ENCODE measurements at regions not wholly inside any gene's neighbourhood (a gene's known extent, or its start where the extent isn't known, plus 50 kb on each side); places are given as distances from the start of the nearest gene placed in this dataset.
A peak's percentile ranks its signal among the peaks of the same experiment; 100 is the strongest.

DNA sequence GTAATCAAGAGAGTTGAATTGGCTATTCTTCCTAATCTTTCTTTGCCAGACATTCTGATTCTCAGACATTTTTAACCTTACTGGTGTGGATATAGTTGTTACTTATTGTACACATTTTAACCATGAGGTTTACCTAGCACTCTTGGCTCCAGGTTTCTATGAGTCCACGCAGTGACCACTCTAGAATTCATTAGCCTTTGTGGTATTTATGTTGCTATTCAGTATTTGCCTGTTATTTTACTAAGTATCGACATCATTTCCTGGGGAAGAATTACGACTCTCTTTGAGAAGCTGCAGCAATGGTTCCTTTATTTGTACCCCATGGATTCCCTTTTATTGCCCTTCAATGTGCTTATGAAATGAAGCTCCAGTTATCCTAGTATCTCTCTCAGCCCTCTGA lies 120.7 kb downstream of the RDH14 start:
- no peaks in the 10 kb centered on the region for H3K36me3 ChIP-seq
- no peaks in the 10 kb centered on the region for H3K9me3 ChIP-seq
- H3K4me3 ChIP-seq: no peak overlapping the region
- TF ChIP-seq POLR2AphosphoS5 (IDR thresholded peaks at IDR 0.05) (no peak), POLR2A (IDR thresholded peaks at IDR 0.05) (no peak)
- TF ChIP-seq, protein P1, sequence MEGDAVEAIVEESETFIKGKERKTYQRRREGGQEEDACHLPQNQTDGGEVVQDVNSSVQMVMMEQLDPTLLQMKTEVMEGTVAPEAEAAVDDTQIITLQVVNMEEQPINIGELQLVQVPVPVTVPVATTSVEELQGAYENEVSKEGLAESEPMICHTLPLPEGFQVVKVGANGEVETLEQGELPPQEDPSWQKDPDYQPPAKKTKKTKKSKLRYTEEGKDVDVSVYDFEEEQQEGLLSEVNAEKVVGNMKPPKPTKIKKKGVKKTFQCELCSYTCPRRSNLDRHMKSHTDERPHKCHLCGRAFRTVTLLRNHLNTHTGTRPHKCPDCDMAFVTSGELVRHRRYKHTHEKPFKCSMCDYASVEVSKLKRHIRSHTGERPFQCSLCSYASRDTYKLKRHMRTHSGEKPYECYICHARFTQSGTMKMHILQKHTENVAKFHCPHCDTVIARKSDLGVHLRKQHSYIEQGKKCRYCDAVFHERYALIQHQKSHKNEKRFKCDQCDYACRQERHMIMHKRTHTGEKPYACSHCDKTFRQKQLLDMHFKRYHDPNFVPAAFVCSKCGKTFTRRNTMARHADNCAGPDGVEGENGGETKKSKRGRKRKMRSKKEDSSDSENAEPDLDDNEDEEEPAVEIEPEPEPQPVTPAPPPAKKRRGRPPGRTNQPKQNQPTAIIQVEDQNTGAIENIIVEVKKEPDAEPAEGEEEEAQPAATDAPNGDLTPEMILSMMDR (IDR thresholded peaks at IDR 0.05 in 8 of 11, conservative IDR thresholded peaks at IDR 0.05 in 3 of 11): no peak
- intact Hi-C loops (cut with DNase I; ENCODE audit: low total_unique reads): no loop called here
- no peaks in the 10 kb centered on the region for H3K4me1 ChIP-seq
- H3K27me3 ChIP-seq (replicated peaks in 1 of 7): peaks cover 0 to 3% (median 0%) of the 10 kb centered on the region in 7 donors
- no peak overlapping the region for H3K27ac ChIP-seq
- 55 to 69% (median 60%) methylated on average over 3 of the region's 3 CpGs for WGBS, 5 donors
- DNase-seq: no peak

DNA sequence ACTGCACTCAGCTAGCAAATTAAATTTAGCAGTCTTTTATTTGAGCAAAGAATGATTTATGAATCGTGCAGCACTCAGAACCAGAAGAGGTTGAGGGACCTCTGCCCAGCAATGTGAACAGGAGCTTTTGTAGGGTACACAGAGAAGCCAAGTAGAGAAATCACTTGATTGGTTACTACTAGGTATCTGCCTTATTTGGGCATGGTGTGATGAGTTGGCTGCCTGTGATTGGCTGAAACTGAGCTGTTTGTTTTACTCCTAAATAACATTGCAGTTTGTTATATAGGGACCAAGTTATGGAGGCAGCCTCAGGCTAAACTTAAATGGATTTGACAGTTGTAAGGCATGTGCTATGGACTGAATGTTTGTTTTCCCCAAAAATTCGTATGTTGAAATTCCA lies 122.5 kb downstream of the RDH14 start:
- intact Hi-C loops (cut with DNase I; ENCODE audit: low total_unique reads): no loop called here
- WGBS, 5 donors: 63 to 80% (median 74%) methylated on average over 2 of the region's 2 CpGs
- Histone ChIP-seq H3K9me3 (no peaks in the 10 kb centered on the region), H3K4me3 (no peak overlapping the region), H3K4me1 (no peaks in the 10 kb centered on the region), H3K27me3 (replicated peaks in 1 of 7) (peaks cover 0 to 3% (median 0%) of the 10 kb centered on the region in 7 donors), H3K27ac (no peak overlapping the region), H3K36me3 (no peaks in the 10 kb centered on the region)
- no peak for DNase-seq
- no peak for TF ChIP-seq POLR2A (IDR thresholded peaks at IDR 0.05)
- no peak for TF ChIP-seq POLR2AphosphoS5 (IDR thresholded peaks at IDR 0.05)
- TF ChIP-seq, protein P1 (IDR thresholded peaks at IDR 0.05 in 8 of 11, conservative IDR thresholded peaks at IDR 0.05 in 3 of 11): no peak

DNA sequence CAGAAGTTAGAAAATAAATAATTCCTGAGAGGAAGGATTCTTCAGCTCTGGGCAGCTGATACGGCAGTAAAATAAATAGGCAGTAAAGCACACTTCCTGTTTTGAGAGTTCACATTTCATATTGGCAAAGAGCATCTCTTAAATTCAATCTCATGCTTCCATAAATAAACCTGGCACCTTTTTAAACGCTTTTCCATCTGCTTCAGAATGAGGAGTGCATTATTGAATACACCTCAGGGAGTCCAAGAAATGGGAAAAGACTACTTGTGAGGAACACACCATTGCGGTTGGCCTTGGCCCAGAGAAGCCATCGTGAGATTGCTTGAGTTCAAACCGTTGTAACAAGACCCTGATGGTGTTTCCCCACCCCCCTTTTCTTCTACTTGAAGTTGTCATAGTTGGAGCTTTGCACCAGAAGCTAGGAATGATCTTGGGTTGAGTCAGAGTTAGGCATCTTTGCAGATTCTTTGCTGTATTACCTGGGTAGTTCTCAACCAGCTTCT lies 123.9 kb downstream of the RDH14 start:
- no peaks in the 10 kb centered on the region for H3K4me1 ChIP-seq
- H3K27ac ChIP-seq: no peak overlapping the region
- H3K36me3 ChIP-seq: no peaks in the 10 kb centered on the region
- WGBS, 5 donors: 38 to 49% (median 42%) methylated on average over 5 of the region's 5 CpGs
- DNase-seq: no peak
- intact Hi-C loops (cut with DNase I; ENCODE audit: low total_unique reads): no loop called here
- no peak overlapping the region for H3K4me3 ChIP-seq
- H3K27me3 ChIP-seq (replicated peaks in 1 of 7): no peaks in the 10 kb centered on the region
- TF ChIP-seq, protein P1 (IDR thresholded peaks at IDR 0.05 in 8 of 11, conservative IDR thresholded peaks at IDR 0.05 in 3 of 11): no peak
- TF ChIP-seq POLR2AphosphoS5 (IDR thresholded peaks at IDR 0.05): no peak
- TF ChIP-seq POLR2A (IDR thresholded peaks at IDR 0.05): no peak
- H3K9me3 ChIP-seq: no peaks in the 10 kb centered on the region

DNA sequence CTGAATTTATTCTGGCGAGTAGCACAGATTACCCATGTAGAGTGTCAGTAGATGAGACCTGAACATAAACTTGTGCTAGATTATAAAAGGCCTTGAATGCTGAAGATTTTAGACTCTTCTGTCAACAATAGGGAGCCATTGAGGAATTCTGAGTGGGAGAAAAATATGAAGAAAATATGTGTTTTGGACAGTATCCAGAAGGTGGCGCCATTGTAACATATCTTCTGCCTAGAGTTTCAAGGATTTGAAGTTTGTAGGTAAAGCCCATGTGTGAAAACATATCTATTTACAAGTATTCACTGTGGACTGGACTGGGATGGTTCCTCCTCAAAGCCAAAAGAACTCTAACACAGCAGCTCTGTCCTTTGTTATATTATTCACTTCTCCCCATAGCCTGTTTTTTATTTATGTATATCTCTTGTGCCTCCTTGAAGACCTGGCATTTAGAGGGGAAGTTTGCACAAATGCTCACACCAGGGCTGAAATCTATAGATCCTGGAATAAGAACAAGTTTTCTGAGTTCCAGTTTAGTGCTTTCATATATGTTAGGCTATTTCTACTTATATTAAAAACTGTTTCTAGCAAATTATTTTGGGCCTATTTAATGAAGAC lies 124.9 kb downstream of the RDH14 start:
- no peak for DNase-seq
- WGBS, 5 donors: 38 to 45% (median 42%) methylated on average over 2 of the region's 2 CpGs
- no peaks in the 10 kb centered on the region for H3K27me3 ChIP-seq (replicated peaks in 1 of 7)
- H3K27ac ChIP-seq: no peak overlapping the region
- H3K4me1 ChIP-seq: no peaks in the 10 kb centered on the region
- no peaks in the 10 kb centered on the region for H3K9me3 ChIP-seq
- intact Hi-C loops (cut with DNase I; ENCODE audit: low total_unique reads): no loop called here
- H3K4me3 ChIP-seq: no peak overlapping the region
- TF ChIP-seq, protein P1 (IDR thresholded peaks at IDR 0.05 in 8 of 11, conservative IDR thresholded peaks at IDR 0.05 in 3 of 11): peak in 3 of 11 experiments; percentile 15 to 49 (median 22)
- no peak for TF ChIP-seq POLR2AphosphoS5 (IDR thresholded peaks at IDR 0.05)
- H3K36me3 ChIP-seq: no peaks in the 10 kb centered on the region

Measured in spleen (tissue), 11 donors.